T-cell (primary cell): ENCODE measurements at regions not wholly inside any gene's neighbourhood (a gene's known extent, or its start where the extent isn't known, plus 50 kb on each side); places are given as distances from the start of the nearest gene placed in this dataset.

Experiments used
- ATAC-seq, 4 experiments: fragments of 200-7000 bp in 3 of 4; fragments of 150-1000 bp in 1 of 4; cut with Tn5 transposase; replicated peaks in 1 of 4; 1 replicate in 3 of 4; 2 replicates in 1 of 4; pipeline ENCODE4 v1.10.0; 2021; ENCODE audit warnings: moderate library complexity in 3 of 4, mild to moderate bottlenecking in 2 of 4, moderate number of reproducible peaks in 1 of 4
- CTCF ChIA-PET, 2 donors: fragments of 300-600 bp; sonication (Branson Sonifier 250); formaldehyde crosslinking; loops; one replicate each; lab custom pipeline; 2022; ENCODE audit warnings: antibody characterized with exemption in 2 of 2; lab: Charles Lee
- POLR2A ChIA-PET, 2 donors: fragments of 300-600 bp; sonication (Branson Sonifier 250); formaldehyde crosslinking; loops; one replicate each; lab custom pipeline; 2022; ENCODE audit warnings: antibody characterized with exemption in 2 of 2; lab: Charles Lee
- DNase-seq, 35 experiments: peaks; one replicate each; pipeline versions ENCODE4 v3.0.0 to v3.0.0-alpha.2; 2013 to 2023
- H3K27ac ChIP-seq: one replicate; pipeline ENCODE4 v1.5.1; 2013; ENCODE audit warnings: low read length
- H3K27me3 ChIP-seq, 2 experiments: replicated peaks in 1 of 2; 1 replicate in 1 of 2; 2 replicates in 1 of 2; pipeline versions ENCODE4 v1.6.1 to v1.7.0; 2013; ENCODE audit warnings: low read length in 1 of 2, mixed read lengths in 1 of 2; ENCODE audit not compliant: control insufficient read depth in 2 of 2, insufficient read depth in 2 of 2; ENCODE audit errors: extremely low read depth in 1 of 2
- H3K36me3 ChIP-seq, 2 donors: 1 replicate in 1 of 2; 2 replicates in 1 of 2; pipeline versions ENCODE4 v1.6.1 to v1.7.0; 2013; ENCODE audit warnings: low read length in 1 of 2; ENCODE audit not compliant: control insufficient read depth in 2 of 2, insufficient read depth in 1 of 2; ENCODE audit errors: extremely low read depth in 1 of 2
- H3K4me1 ChIP-seq, 2 experiments: 1 replicate in 1 of 2; 2 replicates in 1 of 2; pipeline versions ENCODE4 v1.6.1 to v1.7.0; 2013; ENCODE audit warnings: low read length in 2 of 2, mixed read lengths in 1 of 2; ENCODE audit not compliant: insufficient read depth in 2 of 2, control insufficient read depth in 1 of 2; ENCODE audit errors: extremely low read depth in 1 of 2
- H3K4me3 ChIP-seq, 2 donors: 1 replicate in 1 of 2; 2 replicates in 1 of 2; pipeline versions ENCODE4 v1.5.1 to v1.7.0; 2013; ENCODE audit warnings: mild to moderate bottlenecking in 2 of 2, low read length in 1 of 2, moderate library complexity in 1 of 2; ENCODE audit not compliant: control insufficient read depth in 1 of 2; ENCODE audit errors: extremely low read depth in 1 of 2
- H3K9me3 ChIP-seq: 2 replicates; pipeline ENCODE4 v1.7.0; 2013
- H3K27ac Mint-ChIP-seq, 2 donors: one replicate each; pipeline ENCODE4 v1.8.0; 2020 to 2021; ENCODE audit warnings: mild to moderate bottlenecking in 2 of 2, mixed read lengths in 2 of 2
- H3K27me3 Mint-ChIP-seq, 2 donors: one replicate each; pipeline ENCODE4 v1.8.0; 2021 to 2022; ENCODE audit warnings: mixed read lengths in 2 of 2
- H3K36me3 Mint-ChIP-seq: one replicate; pipeline ENCODE4 v1.8.0; 2021; ENCODE audit warnings: mixed read lengths
- H3K4me1 Mint-ChIP-seq, 3 donors: one replicate each; pipeline ENCODE4 v1.8.0; 2020 to 2022; ENCODE audit warnings: mixed read lengths in 3 of 3, mild to moderate bottlenecking in 1 of 3
- H3K4me3 Mint-ChIP-seq, 3 donors: one replicate each; pipeline ENCODE4 v1.8.0; 2020 to 2022; ENCODE audit warnings: mild to moderate bottlenecking in 3 of 3, mixed read lengths in 3 of 3, moderate library complexity in 3 of 3
- H3K9me3 Mint-ChIP-seq, 3 donors: one replicate each; pipeline ENCODE4 v1.8.0; 2020 to 2022; ENCODE audit warnings: mixed read lengths in 3 of 3
- WGBS: methylation state at CpG from one replicate; pipeline ENCODE4 v1.1.5; 2013; ENCODE audit warnings: missing lambda C conversion rate; ENCODE audit not compliant: insufficient coverage; 5-methylcytosine and 5-hydroxymethylcytosine counted together

- Mint-ChIP-seq H3K27me3 (no peaks in the 10 kb centered on the region), H3K4me3 (no peak overlapping the region), H3K27ac (no peak overlapping the region), H3K9me3 (peaks cover 0 to 7% (median 2%) of the 10 kb centered on the region in 3 donors), H3K4me1 (no peaks in the 10 kb centered on the region), H3K36me3 (no peaks in the 10 kb centered on the region)
- ChIA-PET CTCF (no interaction called here), POLR2A (no interaction called here)
- H3K4me1 ChIP-seq = no peaks in the 10 kb centered on the region
- DNase-seq = no peak
- ATAC-seq = no peak
- H3K27me3 ChIP-seq = no peaks in the 10 kb centered on the region
- 67% methylated on average over 3 of the region's 10 CpGs for WGBS
- H3K36me3 ChIP-seq = no peaks in the 10 kb centered on the region
- H3K9me3 ChIP-seq = no peaks in the 10 kb centered on the region
- H3K4me3 ChIP-seq = no peak overlapping the region
- no peak overlapping the region for H3K27ac ChIP-seq
These were observed 416.2 kb upstream of the PRKX start for GRCh38 chrX:4129626-4130025.

DNA sequence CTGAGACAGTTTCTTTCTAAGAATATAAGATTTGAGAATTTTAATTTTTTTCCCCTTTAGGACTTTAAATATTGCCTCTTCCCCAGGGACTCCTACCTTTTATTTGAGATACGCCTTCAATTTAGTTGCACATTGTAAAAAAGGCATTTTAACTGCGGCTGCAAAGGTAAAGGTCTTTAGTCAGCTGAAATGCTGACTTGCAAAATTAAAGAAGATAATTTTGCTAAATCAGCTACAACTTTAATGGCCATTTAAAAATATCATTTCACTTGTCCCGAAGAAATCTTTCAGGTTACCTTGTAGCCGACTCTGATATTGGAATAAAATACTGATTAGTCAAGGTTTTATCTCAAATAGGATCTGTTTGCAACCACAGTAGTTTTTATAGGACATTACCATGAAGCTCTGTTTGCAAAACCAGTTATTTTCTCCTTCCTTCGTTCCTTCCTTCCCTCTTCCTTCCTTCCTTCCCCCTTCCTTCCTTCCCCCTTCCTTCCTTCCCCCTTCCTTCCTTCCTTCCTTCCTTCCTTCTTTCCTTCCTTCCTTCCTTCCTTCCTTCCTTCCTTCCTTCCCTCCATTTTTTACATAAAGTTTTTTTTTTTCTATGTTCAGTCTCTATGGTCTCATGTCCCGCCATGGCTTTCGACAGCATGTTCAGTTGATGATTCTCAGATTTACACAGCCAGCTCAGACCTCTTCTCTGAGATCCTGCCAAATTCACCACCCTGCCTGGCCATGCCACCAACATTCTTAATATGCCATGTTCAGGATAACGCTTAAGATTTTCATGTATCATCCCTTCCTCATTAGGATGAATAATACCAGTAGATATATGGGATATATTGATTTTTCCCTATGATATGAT, 405.4 kb upstream of the PRKX start:
- POLR2A ChIA-PET = no interaction called here
- CTCF ChIA-PET = no interaction called here
- no peaks in the 10 kb centered on the region for H3K4me1 Mint-ChIP-seq

GRCh38 chrX:4110964-4111363, 397.5 kb upstream of the PRKX start:
- H3K9me3 Mint-ChIP-seq = peaks cover 4 to 7% (median 5%) of the 10 kb centered on the region in 3 donors

More for the DNA sequence above, 405.4 kb upstream of the PRKX start:
- WGBS = 100% methylated on average over 2 of the region's 8 CpGs
- no peaks in the 10 kb centered on the region for H3K9me3 ChIP-seq
- ATAC-seq (no peak), DNase-seq (no peak)
- H3K27me3 ChIP-seq = no peaks in the 10 kb centered on the region
- Mint-ChIP-seq H3K36me3 (no peaks in the 10 kb centered on the region), H3K4me3 (no peak overlapping the region), H3K27ac (no peak overlapping the region), H3K9me3 (peaks cover 0 to 4% (median 0%) of the 10 kb centered on the region in 3 donors), H3K27me3 (no peaks in the 10 kb centered on the region)
- H3K27ac ChIP-seq = no peak overlapping the region
- no peaks in the 10 kb centered on the region for H3K36me3 ChIP-seq
- H3K4me1 ChIP-seq = no peaks in the 10 kb centered on the region
- H3K4me3 ChIP-seq = no peak overlapping the region

GRCh38 chrX:4094926-4095325, 381.5 kb upstream of the PRKX start:
- H3K27ac ChIP-seq = no peak overlapping the region
- no peaks in the 10 kb centered on the region for H3K36me3 Mint-ChIP-seq
- H3K9me3 Mint-ChIP-seq = peaks cover 0 to 10% (median 4%) of the 10 kb centered on the region in 3 donors
- H3K27me3 Mint-ChIP-seq = no peaks in the 10 kb centered on the region
- DNase-seq (no peak), ATAC-seq (no peak)
- H3K4me1 Mint-ChIP-seq = no peaks in the 10 kb centered on the region
- no peaks in the 10 kb centered on the region for H3K4me1 ChIP-seq
- ChIA-PET POLR2A (no interaction called here), CTCF (no interaction called here)
- no peak overlapping the region for H3K27ac Mint-ChIP-seq
- WGBS = no CpG with 5 or more reads among the region's 6 CpGs
- no peaks in the 10 kb centered on the region for H3K27me3 ChIP-seq
- H3K4me3 ChIP-seq = no peak overlapping the region
- no peaks in the 10 kb centered on the region for H3K36me3 ChIP-seq
- no peak overlapping the region for H3K4me3 Mint-ChIP-seq
- H3K9me3 ChIP-seq = no peaks in the 10 kb centered on the region

More at GRCh38 chrX:4110964-4111363, 397.5 kb upstream of the PRKX start:
- Mint-ChIP-seq H3K36me3 (no peaks in the 10 kb centered on the region), H3K27ac (no peak overlapping the region), H3K4me1 (no peaks in the 10 kb centered on the region), H3K4me3 (no peak overlapping the region), H3K27me3 (peaks cover 0 to 4% of the 10 kb centered on the region in 2 donors)
- ATAC-seq (no peak), DNase-seq (no peak)
- H3K4me1 ChIP-seq = no peaks in the 10 kb centered on the region
- H3K27ac ChIP-seq = no peak overlapping the region
- POLR2A ChIA-PET = no interaction called here
- WGBS = no CpG with 5 or more reads among the region's 2 CpGs
- no peak overlapping the region for H3K4me3 ChIP-seq
- H3K27me3 ChIP-seq = no peaks in the 10 kb centered on the region
- CTCF ChIA-PET = no interaction called here
- H3K36me3 ChIP-seq = no peaks in the 10 kb centered on the region
- H3K9me3 ChIP-seq = no peaks in the 10 kb centered on the region

DNA sequence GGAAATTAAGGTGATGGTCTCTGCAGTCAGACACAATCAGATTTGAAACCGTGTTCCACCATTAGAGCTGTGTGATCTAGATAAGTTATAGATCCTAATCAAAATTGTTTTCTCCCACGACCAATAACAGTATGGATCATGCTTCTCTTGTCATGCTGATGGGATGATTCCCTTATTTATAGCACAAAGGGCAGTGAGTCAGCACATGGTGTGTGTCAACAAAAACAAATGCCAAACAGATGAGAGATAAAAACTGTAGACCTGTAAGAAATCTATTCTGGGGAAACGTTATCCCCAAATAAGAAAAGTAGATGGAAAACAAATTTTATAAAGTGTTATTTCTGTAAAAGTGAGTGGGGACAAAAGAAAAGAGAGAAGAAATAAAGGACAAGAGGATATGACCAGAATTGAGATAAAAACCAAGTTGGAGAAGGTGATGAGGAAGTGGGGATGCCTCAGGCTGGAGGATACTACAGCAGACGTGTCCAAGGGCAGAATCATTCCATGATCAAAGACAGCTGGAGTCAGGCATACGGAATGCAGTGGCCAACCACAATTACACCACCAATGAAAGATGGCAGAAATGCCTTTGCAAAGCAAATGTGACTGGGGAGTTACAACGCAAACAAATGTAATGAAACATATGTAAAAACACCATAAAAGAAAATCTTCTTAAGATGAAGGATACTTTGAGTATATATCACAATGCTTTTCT, 377.8 kb upstream of the PRKX start:
- no peaks in the 10 kb centered on the region for H3K4me1 Mint-ChIP-seq
- DNase-seq (no peak), ATAC-seq (no peak)
- H3K9me3 ChIP-seq = no peaks in the 10 kb centered on the region
- no peaks in the 10 kb centered on the region for H3K36me3 Mint-ChIP-seq
- H3K9me3 Mint-ChIP-seq = peaks cover 0 to under 1% (median under 1%) of the 10 kb centered on the region in 3 donors
- no peak overlapping the region for H3K4me3 Mint-ChIP-seq
- no peaks in the 10 kb centered on the region for H3K36me3 ChIP-seq
- no peak overlapping the region for H3K4me3 ChIP-seq
- no peaks in the 10 kb centered on the region for H3K27me3 ChIP-seq
- no peak overlapping the region for H3K27ac Mint-ChIP-seq
- ChIA-PET POLR2A (no interaction called here), CTCF (no interaction called here)
- no peaks in the 10 kb centered on the region for H3K27me3 Mint-ChIP-seq
- no CpG with 5 or more reads among the region's 6 CpGs for WGBS
- H3K4me1 ChIP-seq = no peaks in the 10 kb centered on the region
- no peak overlapping the region for H3K27ac ChIP-seq

DNA sequence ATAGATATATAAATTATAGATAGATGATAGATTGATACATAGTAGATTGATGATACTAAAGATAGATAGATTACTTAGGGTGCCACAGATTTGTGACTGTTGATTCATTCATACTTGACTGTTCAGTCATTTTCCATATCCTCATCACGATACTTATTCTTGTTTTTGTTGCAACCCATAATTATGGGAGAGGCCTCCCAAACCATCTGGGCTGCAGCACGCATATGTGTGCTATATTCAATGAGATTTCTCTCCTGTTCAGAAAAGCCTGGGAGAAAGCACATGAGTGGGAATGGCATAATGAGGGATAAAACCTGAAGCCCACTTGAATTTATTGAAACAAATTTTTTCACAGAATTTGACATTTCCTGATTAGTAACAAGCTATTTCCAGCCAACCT, 346.4 kb upstream of the PRKX start:
- WGBS = no CpG with 5 or more reads among the region's 2 CpGs
- Mint-ChIP-seq H3K27me3 (no peaks in the 10 kb centered on the region), H3K9me3 (peaks cover 0 to 8% (median 4%) of the 10 kb centered on the region in 3 donors), H3K27ac (no peak overlapping the region), H3K36me3 (no peaks in the 10 kb centered on the region), H3K4me1 (no peaks in the 10 kb centered on the region), H3K4me3 (no peak overlapping the region)
- Histone ChIP-seq H3K4me3 (no peak overlapping the region), H3K9me3 (no peaks in the 10 kb centered on the region), H3K36me3 (no peaks in the 10 kb centered on the region), H3K27me3 (no peaks in the 10 kb centered on the region), H3K4me1 (no peaks in the 10 kb centered on the region), H3K27ac (no peak overlapping the region)
- ATAC-seq (no peak), DNase-seq (no peak)
- CTCF ChIA-PET = no interaction called here
- POLR2A ChIA-PET = no interaction called here
